ENCODE measurements at regions not wholly inside any gene's neighbourhood (a gene's known extent, or its start where the extent isn't known, plus 50 kb on each side); places are given as distances from the start of the nearest gene placed in this dataset.
"Not testable (repeated sequence)": the region's sequence is repeated elsewhere in the genome, so short reads cannot be mapped to it uniquely, and the experiment has no call there.

- no peak for DNase-seq
These were observed 129.8 kb downstream of the SEC23A start for GRCh38 chr14:38973083-38973700.

- DNase-seq, result no peak
These were observed 130.5 kb downstream of the SEC23A start for GRCh38 chr14:38972511-38972910.

GRCh38 chr14:38971258-38971921 lies 131.6 kb downstream of the SEC23A start:
- no peak for DNase-seq

DNA sequence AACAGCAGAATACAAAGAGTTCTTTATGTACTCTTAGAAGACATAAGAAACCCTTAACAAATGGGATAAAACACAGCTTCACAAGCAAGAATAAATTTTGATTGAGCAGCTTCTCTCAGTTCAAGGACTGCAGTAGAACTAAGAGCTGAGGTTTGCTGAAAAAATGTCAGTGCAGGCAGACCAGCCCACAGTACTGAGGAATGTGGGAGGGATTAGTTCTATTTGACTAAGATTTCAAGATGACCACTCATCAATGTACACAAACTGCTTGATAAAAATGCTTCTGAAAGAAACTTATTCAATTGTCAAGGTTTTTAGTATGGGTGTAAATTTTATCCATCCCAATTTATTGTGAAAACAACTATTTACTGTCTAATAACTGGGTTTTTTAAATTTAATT lies 138.4 kb downstream of the SEC23A start:
- DNase-seq, result no peak

DNA sequence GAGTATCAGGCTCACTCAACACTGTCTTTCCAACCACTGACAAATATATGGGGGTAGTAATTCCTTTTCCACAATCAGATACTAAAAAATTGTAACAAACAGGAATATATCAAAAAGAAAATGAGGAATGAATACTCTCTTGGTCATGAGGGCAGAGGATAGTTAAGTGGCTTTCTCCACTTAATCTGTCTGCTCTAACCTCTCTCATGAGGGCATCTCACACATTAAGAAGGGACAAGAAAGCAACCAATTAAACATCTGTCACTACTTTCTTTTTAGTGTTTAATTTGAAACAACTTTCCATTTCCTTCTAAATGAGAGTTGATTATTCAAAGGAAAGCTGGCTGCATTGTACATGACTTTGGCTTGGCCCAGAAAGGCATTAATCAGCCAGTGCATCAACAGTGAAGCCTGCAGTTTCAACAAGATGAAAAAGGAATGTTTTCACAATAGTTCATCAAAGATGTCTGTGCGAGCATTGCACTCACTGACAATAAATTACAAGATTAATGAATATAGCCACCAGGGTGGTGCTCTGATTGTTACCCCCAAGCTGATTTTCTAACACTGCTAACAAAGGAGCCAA lies 142.0 kb downstream of the SEC23A start:
- DNase-seq, result no peak

- DNase-seq, result no peak
These were observed 144.0 kb downstream of the SEC23A start for GRCh38 chr14:38959021-38959420.

DNA sequence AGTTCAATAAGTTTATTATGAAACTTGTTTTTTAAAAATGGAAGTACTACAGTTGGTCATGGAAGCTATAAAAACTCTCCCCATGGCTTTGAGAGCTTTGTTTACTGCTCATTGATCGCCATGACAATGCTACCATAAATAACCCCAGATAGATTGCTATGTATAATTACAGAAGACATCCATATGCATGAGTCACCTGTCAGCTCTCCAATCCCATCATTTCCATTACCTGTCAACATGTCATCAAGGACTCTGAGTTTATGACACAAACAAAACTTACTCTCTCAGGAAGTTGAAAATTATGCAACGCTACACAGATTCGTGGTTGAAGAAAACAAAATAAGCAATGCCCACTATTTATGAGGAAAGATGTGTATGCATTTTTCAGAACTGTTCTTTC lies 144.4 kb downstream of the SEC23A start:
- DNase-seq, result no peak

GRCh38 chr14:38951451-38951850 lies 151.6 kb downstream of the SEC23A start:
- no peak for DNase-seq

DNA sequence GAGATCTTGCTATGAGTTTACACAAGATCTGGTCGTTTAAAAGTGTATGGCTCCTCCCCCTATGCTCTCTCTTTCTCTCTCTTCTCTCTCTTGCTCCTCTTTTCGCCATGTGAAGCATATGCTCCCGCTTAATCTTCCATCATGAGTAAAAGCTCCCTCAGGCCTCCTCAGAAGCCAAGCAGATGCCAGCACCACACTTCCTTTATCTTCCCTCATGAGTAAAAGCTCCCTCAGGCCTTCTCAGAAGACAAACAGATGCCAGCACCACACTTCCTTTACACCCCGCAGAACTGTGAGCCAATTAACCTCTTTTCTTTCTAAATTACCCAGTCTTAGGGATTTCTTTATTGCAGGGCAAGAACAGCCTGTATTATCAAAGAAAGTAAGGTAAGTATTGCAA lies 152.4 kb downstream of the SEC23A start:
- no peak for DNase-seq

- no peak for DNase-seq
These were observed 154.5 kb downstream of the SEC23A start for GRCh38 chr14:38948576-38948975.

DNA sequence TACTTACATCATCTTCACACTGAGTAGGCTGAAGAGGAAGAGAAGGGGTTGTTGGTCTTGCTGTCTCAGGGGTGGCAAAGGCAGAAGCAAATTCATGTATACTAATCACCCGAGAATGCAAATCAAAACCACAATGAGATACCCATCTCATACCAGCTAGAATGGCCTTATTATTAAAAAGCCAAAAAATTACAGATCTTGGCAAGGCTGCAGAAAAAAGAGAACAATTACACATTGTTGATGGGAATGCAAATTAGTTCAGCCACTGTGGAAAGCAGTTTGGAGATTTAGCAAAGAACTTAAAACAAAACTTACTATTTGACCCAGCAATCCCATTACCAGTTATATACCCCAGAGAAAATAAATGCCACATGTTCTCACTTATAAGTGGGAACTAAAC lies 154.9 kb downstream of the SEC23A start:
- no peak for DNase-seq

GRCh38 chr14:38947343-38947742 lies 155.7 kb downstream of the SEC23A start:
- no peak for DNase-seq

- DNase-seq, result peak; percentile 45
These were observed 158.3 kb downstream of the SEC23A start for GRCh38 chr14:38944691-38945090.

GRCh38 chr14:38941488-38941887 lies 161.5 kb downstream of the SEC23A start:
- no peak for DNase-seq

DNA sequence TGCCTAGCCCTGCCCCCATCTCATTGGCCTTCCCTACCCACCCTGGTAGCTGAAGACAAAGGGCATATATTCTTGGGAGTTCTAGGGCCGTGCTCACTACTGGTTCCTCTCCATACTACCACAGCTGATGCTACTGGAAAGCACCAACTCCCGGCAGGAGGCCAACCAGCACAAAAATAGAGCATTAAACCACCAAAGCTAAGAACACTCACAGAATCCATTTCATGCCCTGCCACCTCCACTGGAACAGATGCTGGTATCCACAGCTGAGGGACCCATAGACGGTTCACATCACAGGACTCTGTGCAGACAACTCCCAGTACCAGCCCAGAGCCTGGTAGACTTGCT lies 170.4 kb downstream of the SEC23A start:
- not testable (repeated sequence) for DNase-seq

DNA sequence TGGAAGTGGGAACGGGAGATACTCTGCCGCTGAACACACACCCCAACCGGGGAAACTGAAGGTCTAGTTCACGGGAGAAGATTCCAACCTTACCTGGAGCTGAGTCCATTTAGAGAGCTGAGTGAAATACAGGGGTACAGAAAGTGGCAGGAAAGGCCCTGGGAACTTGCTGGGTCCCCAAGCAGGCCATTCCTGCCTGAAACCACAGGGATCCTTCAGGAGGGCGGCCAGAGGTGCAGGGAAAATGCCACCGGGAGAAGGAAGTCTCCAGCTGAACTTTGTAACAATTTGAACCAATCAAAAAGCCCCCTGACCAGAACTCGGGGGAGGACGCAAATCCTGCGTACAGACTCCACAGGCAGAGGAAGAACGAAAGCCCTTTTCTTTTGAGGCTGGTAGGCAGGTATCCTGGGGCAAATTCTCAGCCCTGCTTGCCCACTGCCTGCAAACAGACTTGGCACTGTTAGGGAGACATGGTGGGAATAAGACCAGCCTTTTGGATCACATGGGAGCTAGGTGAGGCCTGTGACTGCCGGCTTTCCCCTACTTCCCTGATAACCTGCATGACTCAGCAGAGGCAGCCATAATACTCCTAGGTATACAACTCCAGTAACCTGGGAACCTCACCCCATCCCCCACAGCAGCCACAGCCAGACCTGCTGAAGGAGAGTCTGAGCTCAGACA lies 170.9 kb downstream of the SEC23A start:
- DNase-seq, result no peak

DNA sequence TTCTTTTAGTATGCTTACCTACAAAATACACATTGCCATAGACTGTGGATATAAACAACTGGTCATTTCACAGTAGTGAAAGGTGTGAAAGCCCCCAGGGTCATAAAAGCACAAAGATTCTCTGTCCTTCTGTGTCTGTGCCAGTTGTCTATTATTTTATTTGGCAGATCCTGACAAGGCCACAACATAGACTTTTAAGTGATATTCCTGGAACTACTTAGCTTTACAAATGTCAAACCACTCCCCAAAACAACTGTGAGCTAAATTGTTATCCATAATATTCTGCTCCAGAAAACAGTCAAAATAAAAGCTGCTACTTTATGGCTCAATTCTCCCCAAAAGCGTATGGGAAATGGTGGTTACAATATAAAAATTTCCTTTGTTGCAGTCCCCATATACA lies 172.1 kb downstream of the SEC23A start:
- DNase-seq, result no peak

GRCh38 chr14:38930022-38930421 lies 173.0 kb downstream of the SEC23A start:
- DNase-seq, result no peak

- DNase-seq, result no peak
These were observed 173.6 kb downstream of the SEC23A start for GRCh38 chr14:38929416-38929815.

DNA sequence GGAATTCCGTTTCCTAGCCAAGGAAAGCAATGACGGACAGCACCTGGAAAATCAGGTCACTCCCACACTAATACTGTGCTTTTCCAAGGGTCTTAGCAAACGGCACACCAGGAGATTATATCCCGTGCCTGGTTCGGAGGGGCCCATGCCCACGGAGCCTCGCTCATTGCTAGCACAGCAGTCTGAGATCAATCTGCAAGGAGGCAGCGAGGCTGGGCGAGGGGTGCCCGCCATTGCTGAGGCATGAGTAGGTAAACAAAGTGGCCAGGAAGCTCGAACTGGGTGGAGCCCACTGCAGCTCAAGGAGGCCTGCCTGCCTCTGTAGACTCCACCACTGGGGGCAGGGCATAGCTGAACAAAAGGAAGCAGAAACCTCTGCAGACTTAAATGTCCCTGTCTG lies 181.1 kb downstream of the SEC23A start:
- DNase-seq, result not testable (repeated sequence)

DNA sequence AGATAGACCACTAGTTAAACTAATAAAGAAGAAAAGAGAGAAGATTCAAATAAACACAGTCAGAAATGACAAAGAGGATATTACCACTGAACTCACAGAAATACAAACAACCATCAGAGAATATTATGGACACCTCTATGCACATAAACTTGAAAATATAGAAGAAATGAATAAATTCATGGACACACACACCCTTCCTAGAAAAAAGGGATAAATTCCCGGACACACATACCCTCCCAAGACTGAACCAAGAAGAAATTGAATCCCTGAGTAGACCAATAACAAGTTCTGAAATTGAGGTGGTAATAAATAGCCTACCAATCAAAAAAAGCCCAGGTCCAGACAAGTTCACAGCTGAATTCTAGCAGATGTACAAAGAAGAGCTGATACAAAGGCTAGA lies 187.9 kb downstream of the SEC23A start:
- DNase-seq, result no peak

DNA sequence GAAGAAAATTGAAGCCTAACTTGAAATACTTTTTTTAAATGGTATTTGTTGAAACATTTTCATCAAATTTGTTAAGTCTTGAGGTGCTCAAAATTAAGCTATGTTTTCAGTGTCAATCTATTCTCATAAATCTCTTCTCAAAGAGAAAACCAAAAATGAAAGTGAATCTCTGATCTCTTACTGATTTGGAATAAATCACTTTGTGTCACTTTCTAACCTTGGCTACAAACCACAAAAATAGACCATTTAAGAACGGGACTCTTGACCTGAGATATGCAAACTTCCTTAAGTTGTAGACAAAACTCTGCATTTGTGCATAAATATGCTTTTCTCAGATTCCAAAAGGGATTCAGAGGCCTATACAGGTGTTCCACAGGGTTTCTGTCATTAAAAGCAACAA lies 192.9 kb downstream of the SEC23A start:
- DNase-seq, result no peak

DNA sequence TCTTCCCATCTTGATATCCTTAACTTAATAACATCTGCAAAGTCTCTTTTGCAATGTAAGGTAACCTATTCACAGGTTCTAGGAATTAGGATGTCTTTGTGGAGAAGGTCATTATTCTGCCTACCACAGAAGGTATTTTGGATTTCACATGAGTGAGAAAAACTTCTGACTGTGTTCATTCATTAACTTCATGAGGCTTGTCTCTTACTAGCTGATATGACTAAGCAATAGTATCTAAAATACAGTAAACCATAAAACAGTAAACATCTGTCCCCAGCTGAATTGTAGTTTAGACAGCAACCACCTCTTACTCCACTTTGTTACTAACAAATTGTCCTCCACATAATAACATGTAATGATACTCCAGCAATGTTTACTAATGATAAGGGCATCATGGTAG lies 198.1 kb downstream of the SEC23A start:
- no peak for DNase-seq

DNA sequence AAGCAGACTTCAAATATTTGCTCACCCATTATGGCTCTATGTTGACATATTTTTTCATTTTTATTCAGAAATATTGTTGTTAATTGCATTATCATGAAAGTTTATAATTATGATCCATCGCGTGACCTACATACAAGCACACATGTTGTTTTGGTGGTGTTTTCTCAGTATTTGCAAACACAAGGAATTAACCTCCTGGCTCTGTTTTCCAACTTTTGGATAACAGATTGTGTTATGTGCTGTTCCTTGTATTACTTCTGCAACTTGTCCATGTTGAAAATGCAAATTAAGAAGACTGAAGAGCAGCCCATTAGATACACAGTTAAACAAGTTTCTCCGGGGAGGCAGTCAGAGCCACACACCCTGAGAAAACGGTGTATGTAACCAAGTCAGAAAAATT lies 201.2 kb downstream of the SEC23A start:
- no peak for DNase-seq

Measured in right forelimb (tissue), 1 donor.